Heart right ventricle (tissue), 16 donors: ENCODE measurements at regions not wholly inside any gene's neighbourhood (a gene's known extent, or its start where the extent isn't known, plus 50 kb on each side); places are given as distances from the start of the nearest gene placed in this dataset.

Experiments used
- ATAC-seq, 8 donors: fragments of 200-7000 bp; cut with Tn5 transposase; one replicate each; pipeline ENCODE4 v1.9.1; 2020; ENCODE audit warnings: mild to moderate bottlenecking in 8 of 8, moderate library complexity in 8 of 8, moderate number of reproducible peaks in 1 of 8
- DNase-seq, 2 donors: peaks; one replicate each; pipeline ENCODE4 v3.0.0-alpha.2; 2020
- H3K27ac ChIP-seq, 10 donors: fragments of 200-600 bp; sonication (generic) in 2 of 10; one replicate each; pipeline versions ENCODE4 v1.5.0 to v1.8.0; 2020 to 2022; ENCODE audit warnings: mild to moderate bottlenecking in 3 of 10
- H3K27me3 ChIP-seq, 7 donors: fragments of 200-600 bp; one replicate each; pipeline ENCODE4 v1.8.0; 2021 to 2022; ENCODE audit warnings: mild to moderate bottlenecking in 2 of 7
- H3K36me3 ChIP-seq, 9 donors: fragments of 200-600 bp; sonication (generic) in 1 of 9; one replicate each; pipeline versions ENCODE4 v1.5.0 to v1.8.0; 2020 to 2022; ENCODE audit warnings: mild to moderate bottlenecking in 2 of 9
- H3K4me1 ChIP-seq, 9 donors: fragments of 200-600 bp; sonication (generic) in 1 of 9; one replicate each; pipeline versions ENCODE4 v1.5.0 to v1.8.0; 2020 to 2022; ENCODE audit warnings: mild to moderate bottlenecking in 4 of 9
- H3K4me3 ChIP-seq, 10 donors: fragments of 200-600 bp; sonication (generic) in 2 of 10; one replicate each; pipeline versions ENCODE4 v1.5.0 to v1.8.0; 2020 to 2022; ENCODE audit warnings: mild to moderate bottlenecking in 7 of 10, moderate library complexity in 2 of 10
- H3K9me3 ChIP-seq, 11 donors: fragments of 200-600 bp in 10 of 11; sonication (generic) in 2 of 11; one replicate each; pipeline versions ENCODE4 v1.5.0 to v1.8.0; 2013 to 2022; ENCODE audit warnings: mild to moderate bottlenecking in 2 of 11, control low read depth in 1 of 11, moderate library complexity in 1 of 11
- CTCF ChIP-seq, 9 donors: fragments of 200-600 bp; sonication (generic) in 2 of 9; IDR thresholded peaks; one replicate each; pipeline versions ENCODE4 v1.5.0 to v1.8.0; 2021 to 2022; ENCODE audit warnings: antibody characterized with exemption in 9 of 9, mild to moderate bottlenecking in 5 of 9, moderate library complexity in 1 of 9
- WGBS, 2 donors: extraction: QIAGEN DNeasy Blood & Tissue Kit; methylation state at CpG; one replicate each; pipeline ENCODE4 v1.1.7; 2013; ENCODE audit warnings: inconsistent platforms in 1 of 2; 5-methylcytosine and 5-hydroxymethylcytosine counted together
- intact Hi-C, 10 donors: fragments of 100-400 bp; cut with DNase I; formaldehyde crosslinking; loops; one replicate each; pipeline versions ENCODE4 v1.11.1 to v1.14.2; 2022
- donor health status: Arrhythmogenic right ventricular cardiomyopathy.
- donor health status: ischemic (EF 13 %, LVEDD 7.1; RV severe dilation, severe dysfunction).
- donor health status: healthy with polysubstance abuse.
- donor health status: DM: no; HTN: yes; CAD: no.
- donor health status: DM: no; HTN: no; CAD: no.
- donor health status: ischemic (EF 25% LVEDD 6.9; RV normal size, moderate dysfunction).
- donor health status: ischemic (EF 25% LVEDD 5.7; RV mildly dilated, moderate dysfunction).
- donor health status: healthy.
- donor health status: DM: yes; HTN: yes; CAD: no.
- donor health status: Ischemic cardiomyopathy.
- donor health status: ischemic (EF 35%, LVEDD 5.7; RV mildly dilated, moderate dysfunction).
- donor health status: nonischemic (EF 11% LVEDD 7.7; RV severe dilation, severe dysfunction).
- donor health status: DM: yes; HTN: yes; CAD: no.
- donor health status: PGD.
- donor health status: ischemic (EF 29% LVEDD 5.4; RV normal size, mild dysfunction).
- donor health status: nonischemic (EF 23%, LVEDD 6.1; RV moderate dilation, normal function).

- no peak for TF ChIP-seq CTCF (IDR thresholded peaks at IDR 0.05)
- Histone ChIP-seq H3K9me3 (peaks cover 0 to 4% (median 0%) of the 10 kb centered on the region in 11 donors), H3K36me3 (no peaks in the 10 kb centered on the region), H3K27ac (no peak overlapping the region), H3K4me1 (peaks cover 0 to 40% (median 0%) of the 10 kb centered on the region in 9 donors), H3K27me3 (no peaks in the 10 kb centered on the region), H3K4me3 (no peak overlapping the region)
- WGBS, 2 donors: 98 to 100% methylated on average over 2 of the region's 2 CpGs
- intact Hi-C loops: no loop called here
- ATAC-seq: no peak
- DNase-seq: no peak
Measured at GRCh38 chr12:91874086-91874865, 271.4 kb downstream of the BTG1 start.

GRCh38 chr12:91871751-91872150 is 273.9 kb downstream of the BTG1 start:
- 76 to 78% methylated on average over 1 of the region's 1 CpG for WGBS, 2 donors
- Histone ChIP-seq H3K36me3 (no peaks in the 10 kb centered on the region), H3K27ac (peak overlapping the region in 1 of 10 donors; percentile 74), H3K4me3 (no peak overlapping the region), H3K4me1 (peaks cover 0 to 25% (median 0%) of the 10 kb centered on the region in 9 donors), H3K9me3 (peaks cover 0 to 4% (median 0%) of the 10 kb centered on the region in 11 donors), H3K27me3 (no peaks in the 10 kb centered on the region)
- no peak for TF ChIP-seq CTCF (IDR thresholded peaks at IDR 0.05)
- intact Hi-C loops: no loop called here
- DNase-seq (no peak), ATAC-seq (peak in 3 of 8 donors; percentile 48 to 59 (median 53))

GRCh38 chr12:91870872-91871707 is 274.6 kb downstream of the BTG1 start:
- H3K27me3 ChIP-seq: no peaks in the 10 kb centered on the region
- peaks cover 0 to 24% (median 0%) of the 10 kb centered on the region in 9 donors for H3K4me1 ChIP-seq
- 93 to 95% methylated on average over 9 of the region's 9 CpGs for WGBS, 2 donors
- H3K36me3 ChIP-seq: no peaks in the 10 kb centered on the region
- DNase-seq (no peak), ATAC-seq (no peak)
- intact Hi-C loops: no loop called here
- no peak for TF ChIP-seq CTCF (IDR thresholded peaks at IDR 0.05)
- peaks cover 0 to 4% (median 0%) of the 10 kb centered on the region in 11 donors for H3K9me3 ChIP-seq
- H3K27ac ChIP-seq: peak overlapping the region in 1 of 10 donors; percentile 74
- no peak overlapping the region for H3K4me3 ChIP-seq

GRCh38 chr12:91868054-91868453 is 277.6 kb downstream of the BTG1 start:
- 92 to 93% methylated on average over 4 of the region's 4 CpGs for WGBS, 2 donors
- Histone ChIP-seq H3K27me3 (no peaks in the 10 kb centered on the region), H3K36me3 (no peaks in the 10 kb centered on the region), H3K4me1 (peaks cover 0 to 23% (median 0%) of the 10 kb centered on the region in 9 donors), H3K9me3 (peaks cover 0 to 4% (median 0%) of the 10 kb centered on the region in 11 donors), H3K27ac (no peak overlapping the region), H3K4me3 (no peak overlapping the region)
- ATAC-seq (no peak), DNase-seq (no peak)
- intact Hi-C loops: no loop called here
- TF ChIP-seq CTCF (IDR thresholded peaks at IDR 0.05): no peak
